ENCODE measurements at regions not wholly inside any gene's neighbourhood (a gene's known extent, or its start where the extent isn't known, plus 50 kb on each side); places are given as distances from the start of the nearest gene placed in this dataset.
"Not testable (repeated sequence)": the region's sequence is repeated elsewhere in the genome, so short reads cannot be mapped to it uniquely, and the experiment has no call there.

DNA sequence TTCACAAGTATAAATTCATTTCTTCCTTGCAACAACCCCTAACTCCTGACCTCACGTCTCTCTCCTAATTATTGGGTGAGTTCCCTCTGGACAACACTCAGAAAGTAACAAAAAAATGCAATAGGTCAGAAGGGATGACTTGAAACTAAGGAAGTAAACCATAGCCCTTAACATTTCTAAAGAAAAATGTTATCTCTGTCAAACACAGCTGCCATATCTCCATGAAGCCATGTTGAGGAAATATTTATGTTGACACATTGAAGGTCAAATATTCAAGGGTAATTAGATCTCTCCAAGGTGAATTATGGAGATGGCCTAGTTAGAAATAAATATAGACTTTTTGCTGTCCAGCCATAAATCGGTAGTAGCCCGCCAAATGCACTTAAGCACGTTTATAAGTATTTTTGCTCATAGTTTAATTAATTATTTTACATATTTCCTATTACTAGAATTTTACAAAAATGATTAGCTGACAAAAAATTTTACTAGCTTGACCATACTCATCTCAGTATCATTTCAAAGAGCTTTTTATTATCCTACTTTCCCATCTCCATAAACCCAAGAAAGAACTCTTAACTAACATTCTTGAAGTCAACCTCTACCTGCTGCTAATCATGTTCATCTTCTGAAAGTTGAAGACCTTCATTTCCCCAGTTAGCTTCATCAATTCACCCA, 160.1 kb upstream of the PKN2 start:
- DNase-seq, result no peak

DNA sequence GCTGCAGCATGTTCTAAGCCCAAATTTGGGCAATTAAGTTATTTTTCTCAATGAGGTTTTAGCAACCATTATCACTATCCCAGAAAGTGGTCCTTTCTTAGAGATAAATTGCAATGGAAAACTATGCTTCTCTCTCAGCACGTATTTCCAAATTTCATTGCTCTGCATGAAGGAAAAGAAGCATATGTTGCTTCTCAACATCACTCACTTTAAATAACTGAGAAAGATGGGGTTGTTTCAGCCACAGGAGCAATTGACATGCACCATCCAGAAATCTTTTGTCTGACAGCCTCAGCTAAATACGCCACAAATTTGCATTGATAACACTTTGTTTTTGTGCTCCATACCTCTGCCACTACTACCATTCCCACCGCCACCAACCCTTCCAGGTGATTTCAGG, 157.6 kb upstream of the PKN2 start:
- DNase-seq, result no peak

DNA sequence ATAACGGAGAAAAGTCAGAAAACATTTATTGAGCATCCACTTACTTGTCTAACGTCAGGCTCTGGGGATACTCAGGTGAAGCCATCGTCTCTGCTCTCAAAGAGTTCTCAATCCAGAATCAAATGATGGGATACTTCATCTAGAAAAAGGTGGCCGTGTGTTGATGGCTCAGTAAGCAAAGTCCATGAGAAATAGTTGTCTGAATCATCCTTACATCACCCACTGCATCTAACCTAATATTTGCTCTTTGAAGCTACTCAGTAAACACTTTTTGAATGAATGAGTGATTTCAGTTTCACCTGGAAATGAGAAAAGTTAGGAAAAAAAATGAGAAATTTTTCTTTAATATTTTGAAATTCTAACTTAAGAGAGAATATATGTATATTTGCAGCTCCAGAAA, 155.3 kb upstream of the PKN2 start:
- DNase-seq, result no peak

DNA sequence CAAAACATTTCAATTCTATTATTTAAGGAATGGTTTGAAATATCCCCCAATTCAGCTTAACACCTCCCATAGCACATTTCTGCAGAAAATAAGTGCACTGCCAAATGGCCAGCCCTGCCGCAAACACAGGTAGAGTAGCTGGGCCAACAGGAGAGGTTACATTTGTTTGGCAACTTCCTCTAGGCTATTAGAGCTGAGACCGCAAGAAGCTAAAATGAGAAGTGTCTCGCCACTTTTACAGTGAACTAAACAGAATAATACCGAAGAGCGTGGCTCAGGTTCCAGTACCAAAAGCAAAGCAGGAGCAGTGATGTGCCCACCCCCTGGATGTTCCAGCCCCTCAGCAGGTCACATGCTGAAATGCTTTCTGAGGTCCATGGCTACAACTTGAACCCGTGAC, 154.5 kb upstream of the PKN2 start:
- DNase-seq, result no peak

DNA sequence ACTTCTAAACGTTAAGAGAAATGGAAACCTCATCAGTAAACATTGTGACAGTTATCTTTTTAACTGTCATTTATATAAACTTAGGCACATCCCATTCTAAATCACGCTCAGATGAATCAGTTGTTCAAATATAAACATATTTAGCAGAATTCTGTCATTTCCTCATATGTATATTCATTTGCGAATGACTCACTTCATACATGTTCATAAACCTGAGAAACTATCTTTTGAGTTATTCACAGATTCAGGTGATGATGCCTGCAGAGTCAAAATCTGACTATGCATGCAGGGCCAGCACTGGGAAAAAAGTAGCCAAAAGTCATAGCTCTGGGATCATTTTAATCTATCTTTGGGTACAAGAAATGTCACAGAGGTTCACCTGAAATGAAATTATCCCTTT, 153.8 kb upstream of the PKN2 start:
- DNase-seq, result no peak

DNA sequence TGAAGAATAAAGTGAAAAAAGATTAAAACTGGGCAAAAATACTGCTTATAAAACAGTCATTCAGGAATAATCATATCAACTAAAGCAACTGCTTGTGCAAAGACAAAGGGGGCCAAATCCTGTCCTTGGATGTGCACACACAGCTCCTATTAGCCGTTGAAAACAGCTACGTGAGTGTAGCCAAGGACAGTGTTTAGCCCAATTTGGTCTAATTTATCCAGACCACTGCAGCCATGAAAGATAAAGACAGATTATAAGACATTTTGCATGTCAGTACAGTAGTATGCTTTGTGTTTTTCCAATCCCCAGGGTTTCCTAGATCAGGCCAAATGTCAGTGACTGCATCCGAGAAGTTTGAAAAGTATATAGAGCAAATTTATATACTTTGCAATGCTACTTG, 146.3 kb upstream of the PKN2 start:
- no peak for DNase-seq

DNA sequence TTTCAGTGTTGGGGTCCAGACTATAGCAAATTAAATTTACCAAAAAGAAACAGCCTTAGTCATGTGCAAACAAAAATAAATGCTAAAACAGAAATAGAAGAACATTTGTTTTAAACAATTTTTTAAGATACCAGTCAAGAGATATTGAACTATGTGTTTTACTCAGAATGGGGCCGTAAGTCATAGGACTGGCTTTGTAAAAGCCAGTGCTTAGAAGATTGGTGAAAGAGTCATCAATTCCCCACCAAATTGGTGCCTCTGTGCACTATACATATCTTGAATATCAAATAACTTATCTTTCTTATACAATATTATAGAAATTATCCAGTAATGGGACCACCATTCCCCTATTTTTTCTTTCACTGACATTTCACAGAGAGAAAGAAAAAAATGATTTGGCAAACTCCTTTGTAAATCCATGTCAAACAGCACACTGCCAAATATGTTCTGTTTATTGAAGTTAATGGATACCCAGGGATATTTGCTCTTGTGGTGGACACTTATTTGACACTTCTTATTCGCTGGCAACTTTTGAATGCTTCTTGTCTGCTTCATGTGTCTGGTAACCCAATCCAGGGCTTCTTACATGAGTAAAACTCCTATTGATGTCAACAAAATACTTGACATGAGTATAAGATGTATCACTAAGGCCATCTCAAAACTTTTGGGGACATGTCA, 145.7 kb upstream of the PKN2 start:
- no peak for DNase-seq

DNA sequence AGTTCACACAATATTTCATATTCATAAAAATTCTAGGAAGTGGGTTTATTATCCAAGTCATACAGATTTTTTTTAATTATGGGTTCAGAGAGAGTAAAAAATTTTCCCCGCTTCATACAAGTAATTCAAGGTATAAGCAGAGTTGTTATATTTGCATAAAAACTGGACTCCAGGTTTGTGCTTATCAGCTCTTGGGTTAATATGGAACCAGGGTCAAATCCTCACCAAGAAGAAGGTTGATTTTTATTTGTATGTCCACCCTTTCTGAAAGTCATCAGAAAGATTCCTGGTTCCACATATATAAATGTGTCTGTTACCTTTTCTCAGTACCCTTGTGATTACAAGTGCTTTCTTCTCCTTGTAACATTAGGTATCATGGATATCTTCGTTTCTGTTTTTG, 143.8 kb upstream of the PKN2 start:
- no peak for DNase-seq

DNA sequence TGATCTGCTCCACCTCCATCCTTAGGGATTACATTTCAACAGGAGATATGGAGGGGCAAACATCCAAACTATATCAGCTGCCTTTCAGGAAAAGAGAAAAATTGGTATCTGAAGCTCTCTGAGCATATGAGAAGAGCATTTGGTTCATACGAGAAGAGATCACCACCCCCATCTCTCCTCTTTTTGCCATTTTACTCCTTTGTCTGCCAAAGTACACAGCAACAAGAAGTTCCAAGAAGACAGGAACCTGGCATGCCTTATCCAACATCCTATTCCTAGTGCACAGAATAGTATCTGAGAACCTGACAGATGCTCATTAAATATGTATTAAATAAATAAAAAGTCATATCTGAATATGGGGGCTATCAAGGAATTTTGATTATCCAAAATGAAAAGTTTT, 142.5 kb upstream of the PKN2 start:
- DNase-seq, result no peak

DNA sequence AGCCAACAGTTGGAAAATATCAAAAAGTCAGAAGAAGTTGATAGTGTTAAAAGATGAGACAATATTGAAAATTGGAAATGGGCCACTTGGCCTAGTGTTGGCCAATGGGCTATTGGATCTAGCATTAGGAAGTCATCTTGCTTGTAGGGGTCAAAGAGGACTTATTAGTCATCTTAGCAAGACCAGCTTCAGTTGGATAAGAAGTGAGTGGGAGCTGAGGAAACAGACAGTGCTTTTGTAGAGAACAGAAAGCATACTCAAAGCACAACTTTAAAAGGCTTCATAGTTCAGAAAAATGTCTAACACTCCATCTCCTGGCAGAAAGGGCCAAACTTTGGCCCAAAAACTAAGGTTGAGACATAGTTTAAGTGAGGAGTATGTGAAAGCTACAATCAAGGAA, 139.9 kb upstream of the PKN2 start:
- no peak for DNase-seq

DNA sequence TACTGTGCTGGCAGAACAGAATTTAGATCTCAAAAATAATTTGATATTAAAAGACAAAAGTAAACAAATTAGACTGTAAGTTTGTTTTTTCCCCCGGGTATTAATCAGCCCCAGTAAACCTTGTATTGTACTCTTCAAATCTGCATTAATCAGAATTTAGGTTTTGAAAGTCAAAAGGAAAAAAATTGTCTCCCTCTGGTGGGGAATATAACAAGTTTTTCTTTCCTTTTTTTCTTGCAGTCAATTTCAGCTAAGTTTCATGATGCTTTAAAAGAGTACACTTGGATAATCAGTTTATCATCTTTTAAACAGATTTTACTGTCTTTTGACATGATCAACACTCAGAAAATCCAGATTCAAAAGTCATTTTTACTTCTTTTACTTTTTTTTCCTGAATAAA, 134.5 kb upstream of the PKN2 start:
- no peak for DNase-seq

DNA sequence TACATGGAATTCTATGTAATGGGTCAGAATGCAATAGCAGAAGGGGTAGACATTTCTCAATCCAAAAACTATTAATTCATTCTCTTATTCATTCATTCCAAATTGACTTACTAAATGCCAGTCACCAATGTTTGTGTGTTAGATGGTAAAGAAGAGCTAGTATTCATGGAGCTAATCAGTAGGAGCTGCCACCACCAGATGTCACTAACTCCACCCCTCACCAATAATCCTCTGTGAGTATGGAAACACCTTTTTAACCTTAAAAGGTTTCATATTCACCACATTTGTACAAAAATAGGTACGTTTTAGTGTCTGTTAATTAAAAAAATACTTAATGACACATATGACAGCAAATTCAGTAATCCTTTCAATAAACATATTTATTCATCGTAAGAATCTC, 131.8 kb upstream of the PKN2 start:
- DNase-seq, result no peak

DNA sequence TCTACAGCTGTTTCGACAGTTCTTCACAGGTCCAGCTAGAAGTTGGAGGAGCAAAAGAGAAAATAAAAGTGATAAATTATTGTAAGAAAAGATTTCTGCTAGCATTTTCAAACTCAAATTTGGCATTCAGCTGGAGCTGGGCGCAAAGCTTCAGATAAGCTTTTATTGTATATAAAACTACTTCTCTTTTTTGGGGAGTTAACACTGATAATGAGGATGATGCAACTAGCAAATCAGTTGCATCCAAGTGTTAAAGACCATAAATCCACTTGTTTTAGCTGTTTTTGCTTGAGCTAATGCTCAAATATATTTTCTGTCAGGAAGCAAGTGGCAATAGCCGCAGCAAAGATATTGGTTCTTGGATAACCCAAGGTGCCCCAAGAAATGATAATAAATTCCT, 127.1 kb upstream of the PKN2 start:
- peak; percentile 13 for DNase-seq

DNA sequence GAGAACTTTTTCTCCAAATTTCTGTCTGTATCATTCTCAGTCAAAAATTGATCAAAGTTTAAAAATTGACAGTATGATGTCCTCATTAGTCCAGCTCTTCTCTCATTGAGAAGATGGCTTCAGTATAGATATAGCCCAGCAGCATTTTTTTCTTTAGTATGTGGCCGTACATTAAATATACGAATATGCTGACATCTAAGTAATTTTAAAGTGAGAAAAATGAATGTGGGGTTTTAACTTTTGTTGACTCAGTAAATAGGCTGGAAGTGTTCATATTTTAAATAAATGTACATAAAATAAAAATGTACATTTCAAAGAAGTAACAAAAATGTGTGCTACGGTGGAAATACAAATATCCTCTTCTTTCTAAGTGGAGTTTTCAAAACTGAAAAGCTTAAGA, 123.5 kb upstream of the PKN2 start:
- DNase-seq, result no peak

DNA sequence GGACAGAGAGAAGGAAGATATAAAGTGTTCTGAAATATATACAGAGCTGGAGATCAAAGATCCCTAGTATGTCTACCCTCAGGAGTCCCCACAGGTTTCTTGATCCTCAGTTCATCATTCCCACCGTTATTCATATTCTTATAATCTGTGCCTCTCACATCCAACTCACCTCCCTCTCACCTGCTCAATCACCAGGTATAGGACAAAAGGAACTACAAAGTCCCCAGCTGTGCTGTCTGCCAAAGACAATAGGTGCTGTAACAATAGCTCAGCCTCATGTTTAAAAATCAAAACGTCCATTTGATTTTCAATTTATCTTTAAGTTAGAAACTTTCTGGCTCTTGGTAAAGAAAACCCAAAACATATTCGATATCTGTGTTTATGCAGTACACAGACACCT, 121.1 kb upstream of the PKN2 start:
- DNase-seq, result no peak

DNA sequence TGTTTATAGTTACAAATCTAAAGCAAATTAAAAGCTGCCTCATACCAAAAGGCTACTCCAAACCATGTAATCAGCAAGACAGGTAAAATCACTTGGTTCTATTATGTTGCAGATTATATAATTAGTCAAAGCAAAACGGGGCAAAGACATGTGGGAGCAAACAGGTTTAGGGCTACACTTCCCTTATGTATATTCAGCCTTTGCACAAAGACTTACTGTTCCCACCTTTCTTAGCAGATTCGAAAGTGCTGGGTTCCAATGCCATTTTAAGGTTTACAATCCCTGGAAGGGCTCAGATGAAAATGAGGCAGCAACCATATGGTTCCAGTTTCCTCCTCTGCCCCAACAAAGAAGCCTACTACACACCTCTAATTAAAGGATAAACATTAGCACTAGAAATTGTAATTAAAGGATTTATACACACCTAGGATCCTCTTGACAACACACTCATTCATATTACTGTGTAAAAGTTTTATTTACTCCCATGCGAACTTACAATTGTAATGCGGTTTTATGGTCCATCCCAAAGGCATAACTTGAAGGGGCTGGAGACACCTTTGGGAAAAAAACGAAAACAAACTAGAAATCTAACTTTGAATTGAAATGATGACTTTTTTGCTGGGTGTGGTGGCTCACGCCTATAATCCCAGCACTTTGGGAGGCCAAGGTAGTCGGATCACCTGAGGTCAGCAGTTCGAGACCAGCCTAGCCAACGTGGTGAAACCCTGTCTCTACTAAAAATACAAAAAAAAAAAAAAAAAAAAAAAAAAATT, 117.3 kb upstream of the PKN2 start:
- no peak for DNase-seq

DNA sequence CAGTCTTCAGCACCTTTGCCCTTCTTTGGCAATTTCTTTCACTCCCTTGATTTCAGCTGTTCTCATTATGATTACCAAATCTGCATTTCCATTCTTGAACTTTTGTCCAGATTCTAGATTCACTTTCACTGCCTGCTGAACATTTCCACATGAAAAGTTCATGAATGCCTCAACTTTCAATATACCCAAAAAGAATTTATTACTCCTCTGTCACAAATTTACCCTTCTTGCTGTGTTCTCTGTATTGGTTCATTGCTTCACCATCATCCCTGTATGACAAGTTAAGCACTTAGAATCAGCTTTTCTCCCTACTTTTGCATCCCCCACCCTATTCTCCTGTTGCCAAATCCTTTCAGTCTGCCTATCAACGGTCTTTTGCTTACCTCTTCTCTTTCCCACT, 112.6 kb upstream of the PKN2 start:
- DNase-seq, result no peak

DNA sequence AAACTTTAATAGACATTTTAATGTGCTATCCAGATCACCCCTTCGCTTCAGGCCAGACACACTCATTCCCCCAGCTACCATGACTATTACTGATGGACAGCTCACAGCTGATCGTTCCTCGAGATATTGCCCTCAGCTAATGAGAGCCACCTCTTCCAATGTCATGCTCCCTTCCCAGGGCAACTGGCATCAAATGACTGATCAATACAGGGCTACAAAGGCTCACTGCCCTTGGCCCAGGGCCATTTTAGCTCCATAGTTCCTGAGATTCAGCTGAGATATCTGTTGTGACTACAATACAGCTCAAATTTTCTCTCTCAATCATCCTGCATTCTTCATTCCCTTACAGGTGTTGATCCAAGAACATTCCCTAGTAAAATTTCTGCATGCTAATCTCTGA, 104.5 kb upstream of the PKN2 start:
- no peak for DNase-seq

DNA sequence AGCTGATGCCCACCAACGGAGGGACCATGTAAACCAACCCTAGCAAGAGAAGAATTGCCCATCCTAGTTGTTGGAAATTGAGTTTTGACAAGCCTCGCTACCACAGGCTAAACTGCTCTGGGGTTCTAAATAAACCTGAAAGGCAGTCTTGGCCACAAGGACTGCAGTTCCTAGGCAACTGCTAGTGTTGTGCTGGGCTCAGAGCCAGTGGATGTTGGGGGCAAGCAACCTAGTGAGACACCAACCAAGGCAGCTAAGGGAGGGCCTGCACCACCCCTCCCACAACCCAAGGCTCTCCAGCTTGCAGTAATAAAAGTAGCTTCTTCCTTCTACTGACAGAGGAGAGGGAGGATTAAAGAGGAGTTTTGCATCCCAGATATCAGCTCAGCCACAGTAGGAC, 102.4 kb upstream of the PKN2 start:
- DNase-seq, result no peak

DNA sequence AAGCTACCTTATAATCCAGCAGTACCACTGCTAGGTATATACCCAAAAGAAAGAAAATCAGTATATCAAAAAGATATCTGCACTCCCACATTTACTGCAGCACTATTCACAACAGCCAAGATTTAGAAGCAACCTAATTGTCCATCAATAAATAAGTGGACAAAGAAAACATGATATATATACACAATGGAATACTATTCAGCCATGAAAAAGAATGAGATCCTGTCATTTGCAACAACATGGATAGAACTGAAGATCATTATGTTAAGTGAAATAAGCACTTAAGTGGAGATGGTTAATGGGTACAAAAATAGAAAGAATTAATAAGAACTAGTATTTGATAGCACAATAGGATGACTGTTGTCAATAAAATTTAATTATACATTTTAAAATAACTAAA, 90.7 kb upstream of the PKN2 start:
- DNase-seq, result no peak

DNA sequence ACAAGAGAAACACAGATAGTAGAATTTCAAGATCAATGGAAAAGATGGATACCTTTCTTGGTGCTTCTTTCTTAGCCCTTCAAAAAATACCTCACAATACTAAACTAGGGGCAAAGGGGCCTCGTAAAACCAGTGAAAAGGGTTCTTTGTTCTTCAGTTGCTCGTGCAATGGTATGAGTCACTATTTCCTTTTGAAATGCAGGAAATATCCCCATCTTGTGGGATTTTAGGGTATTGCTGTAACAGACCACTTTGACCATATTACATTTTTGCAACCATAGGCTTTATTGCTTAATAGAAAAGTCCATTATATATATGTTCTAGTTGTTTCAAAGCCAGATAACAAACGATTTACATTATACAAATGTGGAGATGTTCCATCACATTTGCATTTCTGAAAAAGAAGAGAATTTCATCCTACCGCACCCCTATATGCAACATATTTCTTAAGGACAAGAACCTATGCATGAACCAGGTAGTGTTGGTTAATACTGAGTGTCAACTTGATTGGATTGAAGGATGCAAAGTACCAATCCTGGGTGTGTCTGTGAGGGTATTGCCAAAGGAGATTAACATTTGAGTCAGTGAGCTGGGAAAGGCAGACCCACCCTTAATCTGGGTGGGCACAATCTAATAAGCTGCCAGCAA, 88.6 kb upstream of the PKN2 start:
- DNase-seq, result peak; percentile 11

DNA sequence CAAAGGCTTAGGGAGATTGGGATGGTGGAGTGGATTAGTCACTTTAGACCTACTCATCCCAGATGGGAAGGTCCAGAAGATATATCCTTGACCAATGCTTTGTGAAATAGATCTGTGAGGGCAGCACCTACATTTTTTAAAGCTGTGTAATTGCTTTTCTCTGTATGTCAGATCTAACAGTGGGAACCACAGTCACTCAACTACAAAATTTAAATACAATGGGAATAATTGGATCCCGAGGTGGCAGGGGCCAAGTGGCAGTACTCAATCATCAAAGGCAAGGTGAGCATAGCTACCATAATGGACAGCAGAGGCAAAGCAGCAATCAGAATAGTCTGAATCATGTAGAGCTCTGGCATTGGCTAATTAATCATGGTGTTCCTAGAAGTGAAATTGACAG, 86.1 kb upstream of the PKN2 start:
- not testable (repeated sequence) for DNase-seq

DNA sequence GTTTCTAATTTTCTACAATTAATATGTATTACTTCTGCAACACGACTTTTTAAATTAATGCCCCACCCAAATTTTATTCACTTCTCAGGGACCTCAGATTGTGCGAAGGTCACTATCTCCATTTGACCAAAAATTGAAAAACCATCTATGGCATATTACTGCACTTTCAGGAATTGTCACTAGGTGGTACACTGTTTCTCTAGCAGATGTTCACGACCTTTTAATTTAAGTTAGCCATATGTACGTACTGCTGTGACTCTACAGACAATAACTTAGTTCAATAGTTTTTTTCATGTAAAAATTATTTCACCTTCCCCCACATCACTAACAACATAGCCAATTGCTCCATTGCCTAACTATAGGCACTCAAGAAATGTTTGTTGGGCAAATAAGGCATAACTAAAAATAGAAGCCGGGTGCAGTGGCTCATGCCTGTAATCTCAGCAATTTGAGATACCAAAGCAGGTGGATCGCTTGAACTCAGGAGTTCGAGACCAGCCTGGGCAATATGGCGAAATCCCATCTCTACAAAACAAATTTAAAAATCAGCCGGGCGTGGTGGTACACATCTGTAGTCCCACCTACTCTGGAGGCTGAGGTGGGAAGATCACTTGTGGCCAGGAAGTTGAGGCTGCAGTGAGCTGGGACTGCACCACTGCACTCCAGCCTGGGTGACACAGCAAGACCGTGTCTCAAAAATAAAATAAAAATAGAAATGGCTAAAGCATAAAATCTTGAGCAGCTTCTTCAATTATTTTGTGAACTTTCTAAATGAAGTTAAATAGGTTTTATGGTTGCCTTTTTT, 75.7 kb upstream of the PKN2 start:
- no peak for DNase-seq
